ENCODE measurements at regions not wholly inside any gene's neighbourhood (a gene's known extent, or its start where the extent isn't known, plus 50 kb on each side); places are given as distances from the start of the nearest gene placed in this dataset.

GRCh38 chr9:655875-656274 lies 185.6 kb upstream of the DMRT1 start:
- TF ChIP-seq SMC3 (IDR thresholded peaks at IDR 0.05; ENCODE audit: borderline replicate concordance, low read length) (no peak), EED (IDR thresholded peaks at IDR 0.05; ENCODE audit: low read depth) (no peak), SMAD1 (IDR thresholded peaks at IDR 0.05; ENCODE audit: low read depth, partially characterized antibody) (no peak), POLR2A (IDR thresholded peaks at IDR 0.05; ENCODE audit: low read depth, low read length) (no peak), REST (IDR thresholded peaks at IDR 0.05; ENCODE audit: low read depth, low read length) (no peak), CTCF (IDR thresholded peaks at IDR 0.05 in 2 of 3, conservative IDR thresholded peaks at IDR 0.05 in 1 of 3; ENCODE audit: control insufficient read depth in 2 of 3, extremely low read depth in 1 of 3, insufficient read depth in 1 of 3, low read depth in 3 of 3, low read length in 3 of 3) (no peak), TAF1 (IDR thresholded peaks at IDR 0.05; ENCODE audit: borderline replicate concordance, low read depth, low read length) (no peak)

Measured in GM12878 (cell line).